HG02870 (cell line): ENCODE measurements at regions not wholly inside any gene's neighbourhood (a gene's known extent, or its start where the extent isn't known, plus 50 kb on each side); places are given as distances from the start of the nearest gene placed in this dataset.

ENCODE experiments used
- ATAC-seq: cut with Tn5 transposase; IDR thresholded peaks from one replicate; pipeline ENCODE4 v1.9.1; 2021; ENCODE audit warnings: mild to moderate bottlenecking, moderate library complexity; ENCODE audit not compliant: unreplicated experiment

GRCh38 chr15:66900586-66901310, 164.7 kb upstream of the SMAD3 start:
- no peak for ATAC-seq

DNA sequence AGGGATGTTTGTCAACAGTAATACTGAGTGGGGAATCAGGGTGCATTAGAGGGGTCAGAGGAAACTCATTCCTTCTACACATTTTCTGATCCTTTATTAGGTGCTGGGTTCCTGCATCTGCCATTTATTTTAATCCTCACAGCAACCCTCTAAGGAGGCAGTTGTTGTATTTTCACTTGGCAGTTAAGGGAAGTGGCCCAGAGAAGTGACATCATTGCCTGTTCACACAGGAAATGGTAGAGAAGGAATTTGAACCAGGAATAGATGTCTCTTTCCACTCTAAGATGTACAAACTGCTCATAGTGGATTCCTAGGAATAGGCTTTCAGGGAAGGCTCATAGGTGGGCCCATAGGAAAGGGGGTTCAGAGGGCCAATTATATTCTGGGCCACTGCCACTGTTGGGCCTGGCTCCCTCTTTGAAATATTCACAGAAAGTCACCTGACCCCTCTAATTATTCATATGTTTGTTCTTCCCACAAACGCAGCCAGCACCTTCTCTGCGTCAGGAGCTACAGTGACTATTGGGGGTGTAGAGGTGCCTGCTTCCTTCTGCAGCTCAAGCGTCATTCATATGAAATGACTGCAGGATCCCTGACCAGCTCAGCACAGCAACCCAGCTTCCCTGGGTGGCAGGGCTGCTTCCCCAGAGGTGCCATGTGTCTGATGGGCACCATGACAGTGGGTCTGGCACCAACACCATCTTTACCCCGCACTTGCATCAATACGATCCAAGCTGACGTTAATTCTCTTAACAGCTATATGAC, 163.9 kb upstream of the SMAD3 start:
- ATAC-seq = no peak

GRCh38 chr15:66905185-66905584, 160.2 kb upstream of the SMAD3 start:
- no peak for ATAC-seq

DNA sequence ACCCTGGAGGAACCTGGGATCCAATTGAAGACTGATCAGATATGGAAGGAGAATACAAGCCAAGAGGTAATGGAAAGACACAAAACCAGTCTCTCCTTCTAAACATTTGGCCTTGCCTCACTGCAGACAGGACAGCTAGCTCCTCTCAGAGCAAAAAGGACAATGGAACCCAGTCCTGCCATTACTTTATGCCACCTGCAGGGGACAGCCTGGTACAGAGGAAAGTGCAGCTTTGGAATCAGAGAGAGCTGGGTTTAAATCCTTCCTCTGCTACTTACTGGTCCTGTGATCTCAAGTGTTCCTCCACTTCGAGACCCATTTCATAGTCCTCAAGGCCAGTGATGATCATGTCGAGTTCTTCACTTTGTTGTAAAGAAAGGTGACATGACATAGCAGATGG, 159.4 kb upstream of the SMAD3 start:
- no peak for ATAC-seq

DNA sequence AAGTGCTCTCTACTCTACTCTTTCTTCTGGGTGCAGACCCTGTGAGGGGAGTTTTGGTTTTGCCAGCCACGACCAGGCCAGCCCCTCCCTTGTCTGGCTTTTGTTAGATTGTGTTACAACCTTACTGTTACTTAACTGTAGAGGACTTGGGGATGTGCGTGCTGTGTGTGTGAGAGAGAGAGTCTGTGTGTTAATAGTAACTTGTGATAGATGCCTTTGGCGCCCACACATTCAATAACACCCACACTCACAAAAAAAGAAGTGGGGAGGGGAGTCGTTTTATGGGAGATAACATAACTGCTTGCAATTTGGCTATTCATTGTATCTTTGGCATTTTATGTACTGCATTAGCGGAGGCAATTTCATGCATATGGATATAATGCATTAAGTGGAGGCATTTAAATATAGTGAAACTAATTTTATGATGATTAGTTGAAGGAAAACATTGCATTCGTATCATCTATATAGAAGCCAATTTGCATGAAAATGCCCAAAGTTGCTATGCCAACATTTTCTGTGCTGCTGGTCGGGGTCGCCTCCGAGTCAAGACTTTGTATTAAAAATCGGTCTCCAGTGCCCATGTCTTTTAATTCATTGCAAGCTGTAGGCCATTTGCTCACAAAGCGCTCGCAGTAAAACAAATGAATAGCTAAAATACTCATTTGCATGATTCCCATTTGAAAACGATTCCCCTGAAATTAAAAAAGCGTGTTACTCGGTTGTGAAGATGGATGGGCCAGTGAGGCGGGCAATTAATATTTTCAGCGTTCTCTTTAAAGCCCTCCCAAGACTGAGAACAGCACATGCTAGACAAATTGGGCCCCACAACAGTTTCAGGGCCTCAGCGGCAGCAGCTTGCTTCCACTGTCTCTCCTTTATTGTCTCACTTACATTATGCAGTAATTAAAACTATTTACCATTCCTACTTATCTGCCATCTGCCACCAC, 158.5 kb upstream of the SMAD3 start:
- ATAC-seq = no peak

- no peak for ATAC-seq
These were observed 157.3 kb upstream of the SMAD3 start for GRCh38 chr15:66907826-66908743.

- no peak for ATAC-seq
These were observed 156.7 kb upstream of the SMAD3 start for GRCh38 chr15:66908744-66909095.

DNA sequence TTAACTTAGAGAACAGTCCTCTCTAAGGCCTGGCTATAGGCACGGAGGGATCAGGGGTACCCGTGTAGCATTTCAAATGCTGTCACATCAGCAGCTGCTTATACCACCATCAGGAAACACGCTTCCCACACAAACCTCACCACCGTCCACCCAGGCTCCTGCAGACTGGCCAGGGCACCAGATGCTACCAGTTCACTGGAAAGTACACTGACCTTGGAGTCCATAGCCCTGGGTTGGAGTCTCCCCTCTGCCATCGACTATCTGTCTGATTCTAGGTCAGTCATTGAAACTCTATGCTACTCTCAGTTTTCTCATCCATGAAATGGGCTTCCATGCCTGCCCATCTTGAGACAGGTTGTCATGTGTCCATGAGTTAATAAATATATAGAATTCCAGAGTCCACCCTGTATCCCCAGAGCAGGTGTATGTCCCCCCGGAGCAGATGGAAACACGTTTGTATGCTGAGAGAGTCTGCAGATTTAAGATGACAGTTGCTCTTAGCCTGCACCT, 156.0 kb upstream of the SMAD3 start:
- ATAC-seq = no peak

DNA sequence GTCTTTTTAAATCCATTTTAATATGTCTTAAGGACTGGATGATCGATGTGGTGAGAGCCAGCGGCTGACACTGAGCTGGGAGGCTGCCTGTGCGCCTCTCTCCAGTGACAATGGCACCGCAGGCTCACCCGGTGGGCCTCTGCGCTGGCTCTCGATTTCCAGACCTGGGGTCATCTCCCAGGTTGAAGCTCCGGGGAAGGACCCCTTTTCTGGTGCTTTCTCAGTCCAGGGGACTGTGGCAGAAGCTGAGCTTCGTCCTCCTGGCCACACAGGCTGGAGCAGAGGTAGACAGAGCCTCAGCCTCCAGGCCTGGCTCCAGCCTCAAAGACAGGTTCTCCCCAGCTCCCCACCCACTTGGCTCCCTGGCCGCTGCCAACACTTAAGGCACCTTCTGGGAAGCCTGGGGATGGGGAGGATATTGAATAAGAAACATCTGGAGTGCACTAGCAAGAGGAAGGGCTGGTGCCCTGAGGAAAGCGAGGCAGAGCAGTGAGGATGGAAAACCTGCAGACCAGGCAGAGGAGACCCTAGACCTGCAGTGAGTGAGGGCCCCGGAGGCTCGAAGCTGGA, 154.2 kb upstream of the SMAD3 start:
- no peak for ATAC-seq

GRCh38 chr15:66912001-66912400, 153.4 kb upstream of the SMAD3 start:
- ATAC-seq = no peak

DNA sequence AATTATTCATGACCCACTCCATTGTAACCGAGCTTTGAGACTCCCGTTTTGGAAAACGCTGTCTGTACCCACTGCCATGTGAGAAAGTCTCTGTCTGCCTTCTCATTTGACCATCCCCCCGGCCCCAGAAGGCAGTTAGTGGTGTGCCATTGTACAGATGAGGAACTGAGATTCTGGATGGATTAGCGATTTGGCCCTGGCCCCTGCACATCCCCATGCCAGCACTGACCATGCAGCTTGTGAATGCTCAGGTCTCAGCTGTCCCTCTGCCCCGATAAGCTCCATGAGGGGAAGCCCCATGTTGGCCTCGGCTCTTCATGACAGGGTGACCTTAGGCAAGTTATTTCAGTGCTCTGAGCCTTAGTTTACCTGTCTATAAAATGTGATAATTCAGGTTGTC, 153.0 kb upstream of the SMAD3 start:
- ATAC-seq = no peak

GRCh38 chr15:66917904-66918448, 147.4 kb upstream of the SMAD3 start:
- ATAC-seq = no peak

- no peak for ATAC-seq
These were observed 146.0 kb upstream of the SMAD3 start for GRCh38 chr15:66919421-66919820.

GRCh38 chr15:66921319-66921915, 144.0 kb upstream of the SMAD3 start:
- no peak for ATAC-seq

DNA sequence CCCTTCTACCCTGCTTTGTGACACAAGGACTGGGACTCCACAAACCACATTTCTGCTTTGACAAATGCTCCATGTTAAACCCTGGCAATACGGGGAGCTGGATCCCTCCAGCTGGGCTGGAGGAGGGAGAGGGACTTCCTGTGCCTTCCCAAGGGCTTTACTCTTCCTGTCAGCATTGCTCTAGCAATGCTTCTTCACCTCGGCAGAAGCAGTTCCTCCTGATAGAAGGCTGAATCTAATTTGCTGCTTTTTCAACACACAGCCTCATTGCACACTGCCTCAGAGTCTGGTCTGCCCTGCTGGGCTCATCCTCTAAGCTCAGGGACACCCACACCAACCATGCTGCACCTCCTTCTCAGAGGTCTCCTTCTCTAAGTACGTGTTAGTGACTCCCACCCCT, 142.8 kb upstream of the SMAD3 start:
- ATAC-seq = no peak

GRCh38 chr15:66923438-66923881, 141.9 kb upstream of the SMAD3 start:
- no peak for ATAC-seq

DNA sequence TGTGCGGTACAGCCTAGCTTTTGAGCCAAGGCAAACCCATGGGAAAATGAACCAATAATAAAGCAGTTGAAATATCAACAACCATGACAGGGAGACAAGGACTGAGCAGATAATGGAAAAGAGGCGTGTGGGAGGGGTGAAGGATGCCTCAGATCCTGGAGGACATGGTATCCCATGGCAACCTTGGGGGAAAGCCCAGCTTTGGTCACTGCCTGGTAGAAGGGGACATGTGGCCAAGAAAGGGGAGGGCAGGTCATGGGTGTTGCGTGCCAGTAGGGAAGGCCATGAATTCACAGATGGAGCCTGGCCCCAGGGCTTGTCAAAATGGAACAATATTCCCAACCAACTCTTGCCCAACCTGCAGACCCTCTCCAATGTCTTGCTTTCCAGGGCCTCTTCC, 140.5 kb upstream of the SMAD3 start:
- no peak for ATAC-seq

DNA sequence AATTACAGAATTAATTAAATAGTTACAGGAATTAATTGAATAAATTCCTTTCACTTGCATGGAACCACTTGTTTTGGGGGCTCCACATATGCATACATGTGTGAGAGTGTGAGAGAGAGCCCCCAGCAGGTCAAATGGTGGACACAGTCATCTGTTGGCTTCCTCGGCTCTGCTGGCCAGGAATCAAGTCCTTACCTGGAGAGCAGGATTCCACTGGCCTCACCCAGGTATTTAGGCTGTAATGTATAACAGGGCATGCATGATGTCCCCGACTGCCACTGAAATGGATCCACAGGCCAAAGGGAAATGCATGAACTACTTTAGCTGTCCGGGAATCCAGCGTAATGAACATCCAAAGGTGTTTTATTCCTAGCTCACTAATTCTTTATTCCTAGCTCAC, 139.7 kb upstream of the SMAD3 start:
- ATAC-seq = no peak
